WTC11 (cell line): ENCODE measurements at regions not wholly inside any gene's neighbourhood (a gene's known extent, or its start where the extent isn't known, plus 50 kb on each side); places are given as distances from the start of the nearest gene placed in this dataset.

ENCODE experiments used
- AFF4 ChIP-seq: sonication (generic); formaldehyde crosslinking; IDR thresholded peaks from 2 replicates; pipeline ENCODE4 v1.8.1; 2023; ENCODE audit warnings: mild to moderate bottlenecking, missing genetic modification reagents, borderline replicate concordance
- ATF2 ChIP-seq: sonication (generic); formaldehyde crosslinking; IDR thresholded peaks from 2 replicates; pipeline ENCODE4 v1.8.1; 2022; ENCODE audit warnings: low read depth, missing genetic modification reagents, borderline replicate concordance
- CTCF ChIP-seq: fragments of 200-600 bp; IDR thresholded peaks from 2 replicates; pipeline ENCODE4 v1.8.0; 2022; ENCODE audit warnings: antibody characterized with exemption
- JAZF1 ChIP-seq: fragments of 250-450 bp; sonication (Bioruptor Pico); IDR thresholded peaks from 2 replicates; pipeline ENCODE4 v1.9.0; 2021; ENCODE audit warnings: moderate library complexity, mild to moderate bottlenecking, inconsistent platforms
- KAT7 ChIP-seq: sonication (generic); formaldehyde crosslinking; IDR thresholded peaks from 2 replicates; pipeline ENCODE4 v1.8.1; 2023; ENCODE audit warnings: missing genetic modification reagents, mild to moderate bottlenecking, borderline replicate concordance
- NR3C1 ChIP-seq: sonication (generic); formaldehyde crosslinking; conservative IDR thresholded peaks from 2 replicates; pipeline ENCODE4 v1.8.1; 2023; ENCODE audit warnings: low read depth, mild to moderate bottlenecking, missing genetic modification reagents
- TEAD4 ChIP-seq: sonication (generic); formaldehyde crosslinking; IDR thresholded peaks from 2 replicates; pipeline ENCODE4 v1.8.0; 2022; ENCODE audit warnings: mild to moderate bottlenecking, missing genetic modification reagents
- ZNF232 ChIP-seq: sonication (generic); formaldehyde crosslinking; IDR thresholded peaks from 2 replicates; pipeline ENCODE4 v1.8.0; 2022; ENCODE audit warnings: mild to moderate bottlenecking, missing genetic modification reagents

- TF ChIP-seq TEAD4 (CRISPR knock-in tag) = no peak
- no peak for TF ChIP-seq CTCF
- TF ChIP-seq NR3C1 (CRISPR knock-in tag) = no peak
- no peak for TF ChIP-seq ZNF232
- TF ChIP-seq JAZF1 (CRISPR knock-in tag) = no peak
- TF ChIP-seq AFF4 (CRISPR knock-in tag) = no peak
- TF ChIP-seq ATF2 (CRISPR knock-in tag) = no peak
- TF ChIP-seq KAT7 (CRISPR knock-in tag) = no peak
Measured at GRCh38 chr2:44852594-44852993, 88.9 kb upstream of the SIX3 start.
